RCC 7860 (cell line): ENCODE measurements at regions not wholly inside any gene's neighbourhood (a gene's known extent, or its start where the extent isn't known, plus 50 kb on each side); places are given as distances from the start of the nearest gene placed in this dataset.

Experiments
- DNase-seq: peaks from one replicate; pipeline ENCODE4 v3.0.0-alpha.2; 2015; ENCODE audit warnings: low spot score
- FAIRE-seq: peaks from 2 replicates; lab custom pipeline; 2012; peaks lifted over from hg19 to GRCh38; lab: Jason Lieb, UNC

GRCh38 chr6:105991561-105992314 lies 94.4 kb upstream of the PRDM1 start:
- FAIRE-seq, result no peak
- no peak for DNase-seq

GRCh38 chr6:105990151-105990550 lies 96.0 kb upstream of the PRDM1 start:
- FAIRE-seq (no peak), DNase-seq (no peak)

- FAIRE-seq (no peak), DNase-seq (no peak)
These were observed 97.1 kb upstream of the PRDM1 start for GRCh38 chr6:105988812-105989577.

GRCh38 chr6:105988321-105988720 lies 97.8 kb upstream of the PRDM1 start:
- no peak for FAIRE-seq
- DNase-seq, result no peak

GRCh38 chr6:105987516-105987915 lies 98.6 kb upstream of the PRDM1 start:
- FAIRE-seq (no peak), DNase-seq (no peak)

GRCh38 chr6:105986998-105987397 lies 99.1 kb upstream of the PRDM1 start:
- FAIRE-seq (no peak), DNase-seq (no peak)

GRCh38 chr6:105985816-105986632 lies 100.1 kb upstream of the PRDM1 start:
- DNase-seq (no peak), FAIRE-seq (no peak)

- FAIRE-seq (no peak), DNase-seq (no peak)
These were observed 100.9 kb upstream of the PRDM1 start for GRCh38 chr6:105985098-105985815.

- FAIRE-seq, result no peak
- no peak for DNase-seq
These were observed 102.4 kb upstream of the PRDM1 start for GRCh38 chr6:105983763-105984162.

GRCh38 chr6:105982761-105983540 lies 103.2 kb upstream of the PRDM1 start:
- FAIRE-seq, result no peak
- DNase-seq, result no peak

- DNase-seq, result no peak
- no peak for FAIRE-seq
These were observed 104.2 kb upstream of the PRDM1 start for GRCh38 chr6:105981888-105982358.

GRCh38 chr6:105981002-105981887 lies 104.9 kb upstream of the PRDM1 start:
- DNase-seq (no peak), FAIRE-seq (no peak)

- DNase-seq (no peak), FAIRE-seq (no peak)
These were observed 107.2 kb upstream of the PRDM1 start for GRCh38 chr6:105978974-105979373.

- DNase-seq (no peak), FAIRE-seq (no peak)
These were observed 108.1 kb upstream of the PRDM1 start for GRCh38 chr6:105977934-105978504.

- DNase-seq (no peak), FAIRE-seq (no peak)
These were observed 111.2 kb upstream of the PRDM1 start for GRCh38 chr6:105974986-105975385.

GRCh38 chr6:105972440-105972839 lies 113.7 kb upstream of the PRDM1 start:
- FAIRE-seq, result no peak
- no peak for DNase-seq

GRCh38 chr6:105968603-105969333 lies 117.4 kb upstream of the PRDM1 start:
- FAIRE-seq (no peak), DNase-seq (no peak)
